Ishikawa (cell line): ENCODE measurements at regions not wholly inside any gene's neighbourhood (a gene's known extent, or its start where the extent isn't known, plus 50 kb on each side); places are given as distances from the start of the nearest gene placed in this dataset.

Experiments
- CEBPB ChIP-seq: IDR thresholded peaks from 2 replicates; pipeline ENCODE4 v1.6.1; 2012
- EP300 ChIP-seq: IDR thresholded peaks from 2 replicates; pipeline ENCODE4 v1.6.1; 2012; ENCODE audit warnings: borderline replicate concordance
- RAD21 ChIP-seq: IDR thresholded peaks from 2 replicates; pipeline ENCODE4 v1.6.1; 2012; ENCODE audit warnings: low read depth
- TAF1 ChIP-seq: IDR thresholded peaks from 2 replicates; pipeline ENCODE4 v1.6.1; 2012; ENCODE audit warnings: low read depth, mild to moderate bottlenecking
- TEAD4 ChIP-seq: IDR thresholded peaks from 2 replicates; pipeline ENCODE4 v1.6.1; 2012
- ZBTB7A ChIP-seq: IDR thresholded peaks from 2 replicates; pipeline ENCODE4 v1.6.1; 2012; ENCODE audit warnings: low read depth
- TF ChIP-seq, protein P1 (sequence below): IDR thresholded peaks from 2 replicates; pipeline ENCODE4 v1.6.1; 2012
- TF ChIP-seq, protein P2 (sequence below): IDR thresholded peaks from 2 replicates; pipeline ENCODE4 v1.6.1; 2012; ENCODE audit warnings: low read depth, mild to moderate bottlenecking

GRCh38 chr18:61722247-61722646, 170.6 kb downstream of the RNF152 start:
- TF ChIP-seq, protein P1, sequence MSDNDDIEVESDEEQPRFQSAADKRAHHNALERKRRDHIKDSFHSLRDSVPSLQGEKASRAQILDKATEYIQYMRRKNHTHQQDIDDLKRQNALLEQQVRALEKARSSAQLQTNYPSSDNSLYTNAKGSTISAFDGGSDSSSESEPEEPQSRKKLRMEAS = no peak
- TF ChIP-seq ZBTB7A (no peak), CEBPB (no peak), EP300 (no peak), TEAD4 (no peak), RAD21 (no peak), TAF1 (no peak)
- TF ChIP-seq, protein P2, sequence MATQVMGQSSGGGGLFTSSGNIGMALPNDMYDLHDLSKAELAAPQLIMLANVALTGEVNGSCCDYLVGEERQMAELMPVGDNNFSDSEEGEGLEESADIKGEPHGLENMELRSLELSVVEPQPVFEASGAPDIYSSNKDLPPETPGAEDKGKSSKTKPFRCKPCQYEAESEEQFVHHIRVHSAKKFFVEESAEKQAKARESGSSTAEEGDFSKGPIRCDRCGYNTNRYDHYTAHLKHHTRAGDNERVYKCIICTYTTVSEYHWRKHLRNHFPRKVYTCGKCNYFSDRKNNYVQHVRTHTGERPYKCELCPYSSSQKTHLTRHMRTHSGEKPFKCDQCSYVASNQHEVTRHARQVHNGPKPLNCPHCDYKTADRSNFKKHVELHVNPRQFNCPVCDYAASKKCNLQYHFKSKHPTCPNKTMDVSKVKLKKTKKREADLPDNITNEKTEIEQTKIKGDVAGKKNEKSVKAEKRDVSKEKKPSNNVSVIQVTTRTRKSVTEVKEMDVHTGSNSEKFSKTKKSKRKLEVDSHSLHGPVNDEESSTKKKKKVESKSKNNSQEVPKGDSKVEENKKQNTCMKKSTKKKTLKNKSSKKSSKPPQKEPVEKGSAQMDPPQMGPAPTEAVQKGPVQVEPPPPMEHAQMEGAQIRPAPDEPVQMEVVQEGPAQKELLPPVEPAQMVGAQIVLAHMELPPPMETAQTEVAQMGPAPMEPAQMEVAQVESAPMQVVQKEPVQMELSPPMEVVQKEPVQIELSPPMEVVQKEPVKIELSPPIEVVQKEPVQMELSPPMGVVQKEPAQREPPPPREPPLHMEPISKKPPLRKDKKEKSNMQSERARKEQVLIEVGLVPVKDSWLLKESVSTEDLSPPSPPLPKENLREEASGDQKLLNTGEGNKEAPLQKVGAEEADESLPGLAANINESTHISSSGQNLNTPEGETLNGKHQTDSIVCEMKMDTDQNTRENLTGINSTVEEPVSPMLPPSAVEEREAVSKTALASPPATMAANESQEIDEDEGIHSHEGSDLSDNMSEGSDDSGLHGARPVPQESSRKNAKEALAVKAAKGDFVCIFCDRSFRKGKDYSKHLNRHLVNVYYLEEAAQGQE = no peak
